GM21528 (cell line): ENCODE measurements at regions not wholly inside any gene's neighbourhood (a gene's known extent, or its start where the extent isn't known, plus 50 kb on each side); places are given as distances from the start of the nearest gene placed in this dataset.

Source experiments
- ATAC-seq: cut with Tn5 transposase; IDR thresholded peaks from one replicate; pipeline ENCODE4 v1.9.1; 2021; ENCODE audit warnings: mild to moderate bottlenecking, moderate library complexity; ENCODE audit not compliant: unreplicated experiment, low FRiP score

GRCh38 chr1:65658122-65658521, 134.6 kb upstream of the PDE4B start:
- ATAC-seq, result no peak

DNA sequence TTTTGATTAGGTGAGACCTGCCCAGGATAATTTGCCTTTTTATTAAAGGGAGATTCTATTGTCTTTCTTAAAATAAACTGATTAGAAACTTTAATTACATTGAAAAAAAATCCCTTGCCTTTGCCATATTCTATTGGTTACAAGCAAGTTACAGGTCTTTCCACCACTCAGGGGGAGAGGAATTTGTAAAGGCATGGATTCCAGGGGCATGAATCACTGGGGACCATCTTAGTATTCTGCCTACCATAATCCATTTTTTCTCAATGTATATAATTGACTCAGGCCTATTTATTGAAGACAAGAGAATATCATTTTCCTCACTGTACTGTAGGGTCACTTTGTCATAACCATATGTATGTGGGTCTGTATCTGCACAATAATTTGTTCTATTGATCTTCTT, 124.3 kb upstream of the PDE4B start:
- ATAC-seq, result no peak

GRCh38 chr1:65670518-65670917, 122.2 kb upstream of the PDE4B start:
- no peak for ATAC-seq

GRCh38 chr1:65674522-65674921, 118.2 kb upstream of the PDE4B start:
- no peak for ATAC-seq

DNA sequence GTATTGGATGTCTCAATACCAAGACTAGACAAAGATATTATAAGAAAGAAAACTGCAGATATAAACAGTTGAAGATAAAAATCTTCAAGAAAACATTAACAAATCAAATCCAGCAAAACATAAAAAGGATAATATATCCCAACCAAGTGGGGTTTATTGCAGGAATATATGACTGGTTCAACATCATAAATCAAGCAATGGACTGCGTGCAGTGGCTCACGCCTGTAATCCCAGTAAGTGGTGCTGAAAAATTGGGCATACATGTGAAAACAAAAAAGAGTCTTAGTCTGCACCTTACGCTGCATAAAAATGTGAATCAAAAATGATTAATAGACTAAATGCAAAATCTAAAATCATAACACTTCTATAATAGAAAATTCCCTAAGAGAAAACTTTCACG, 112.9 kb upstream of the PDE4B start:
- ATAC-seq, result no peak

GRCh38 chr1:65681096-65681495, 111.6 kb upstream of the PDE4B start:
- no peak for ATAC-seq

GRCh38 chr1:65687428-65688214, 105.1 kb upstream of the PDE4B start:
- ATAC-seq, result peak; percentile 93

GRCh38 chr1:65688215-65688566, 104.5 kb upstream of the PDE4B start:
- ATAC-seq, result no peak

- no peak for ATAC-seq
Measured at GRCh38 chr1:65688848-65689247, 103.8 kb upstream of the PDE4B start.

- ATAC-seq, result no peak
Measured at GRCh38 chr1:65691152-65691900, 101.4 kb upstream of the PDE4B start.

GRCh38 chr1:65691972-65692371, 100.7 kb upstream of the PDE4B start:
- no peak for ATAC-seq

GRCh38 chr1:65694126-65694525, 98.6 kb upstream of the PDE4B start:
- ATAC-seq, result no peak

GRCh38 chr1:65694933-65695332, 97.8 kb upstream of the PDE4B start:
- no peak for ATAC-seq

DNA sequence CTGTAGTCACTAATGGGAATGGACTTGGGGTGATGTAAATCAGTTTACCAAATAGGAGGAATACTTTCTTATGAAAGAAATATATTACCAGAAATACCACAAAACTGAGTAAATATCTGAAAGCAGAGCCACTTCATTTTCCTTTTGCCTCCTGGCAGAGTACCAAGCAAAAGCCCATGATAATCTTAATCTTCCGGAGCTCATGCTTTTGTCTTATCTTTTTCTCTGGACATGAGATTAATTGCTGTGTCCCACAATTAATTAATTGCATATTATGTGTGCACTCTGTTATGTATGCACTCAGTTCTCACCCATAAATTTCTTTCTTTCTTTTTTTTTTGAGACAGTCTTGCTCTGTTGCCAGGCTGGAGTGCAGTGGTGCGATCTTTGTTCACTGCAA, 94.1 kb upstream of the PDE4B start:
- ATAC-seq, result no peak

GRCh38 chr1:65703853-65704252, 88.8 kb upstream of the PDE4B start:
- peak; percentile 64 for ATAC-seq

DNA sequence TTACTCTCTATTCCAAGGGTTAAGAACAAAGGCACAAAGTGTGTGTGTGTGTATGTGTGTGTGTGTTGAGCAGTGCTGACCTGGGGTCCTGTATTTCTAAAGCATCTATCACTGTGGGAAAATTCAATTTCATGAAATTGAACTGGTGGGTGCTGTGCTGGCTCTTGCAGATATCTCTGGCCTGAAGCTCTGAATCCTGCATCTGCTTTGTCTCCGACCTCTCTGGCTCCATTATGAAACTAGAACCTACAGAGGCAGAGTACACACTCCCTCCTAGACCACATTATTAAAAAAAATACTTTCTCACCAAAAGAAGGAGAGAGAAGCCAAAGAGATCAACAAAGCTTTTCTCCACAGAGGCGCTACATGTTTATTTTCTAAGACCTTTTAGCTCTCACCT, 88.4 kb upstream of the PDE4B start:
- ATAC-seq, result no peak

DNA sequence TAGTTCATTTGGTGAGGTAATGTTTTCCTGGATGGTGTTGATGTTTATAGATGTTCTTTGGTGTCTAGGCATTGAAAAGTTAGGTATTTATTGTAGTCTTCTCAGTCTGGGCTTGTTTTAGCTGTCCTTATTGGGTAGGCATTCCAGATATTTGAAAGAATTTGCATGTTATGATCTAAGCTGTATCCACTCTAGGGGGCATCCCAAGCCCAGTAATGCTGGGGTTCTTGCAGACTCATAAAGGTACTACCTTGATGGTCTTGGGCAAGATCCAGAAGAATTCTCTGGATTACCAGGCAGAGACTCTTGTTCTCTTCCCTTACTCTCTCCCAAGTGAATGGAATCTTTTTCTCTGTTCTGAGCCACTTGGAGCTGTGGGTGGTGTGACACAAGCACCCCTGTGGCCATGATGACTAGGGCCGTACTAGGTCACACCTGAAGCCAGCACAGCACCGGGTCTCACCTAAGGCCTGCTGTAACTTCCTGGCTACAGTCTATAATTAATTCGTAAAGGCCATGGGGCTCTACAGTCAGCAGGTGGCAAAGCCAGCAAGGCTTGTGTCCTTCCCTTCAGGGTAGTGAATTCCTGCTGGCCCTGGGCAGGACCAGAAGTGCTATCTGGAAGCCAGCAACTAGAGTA, 74.8 kb upstream of the PDE4B start:
- ATAC-seq, result no peak

DNA sequence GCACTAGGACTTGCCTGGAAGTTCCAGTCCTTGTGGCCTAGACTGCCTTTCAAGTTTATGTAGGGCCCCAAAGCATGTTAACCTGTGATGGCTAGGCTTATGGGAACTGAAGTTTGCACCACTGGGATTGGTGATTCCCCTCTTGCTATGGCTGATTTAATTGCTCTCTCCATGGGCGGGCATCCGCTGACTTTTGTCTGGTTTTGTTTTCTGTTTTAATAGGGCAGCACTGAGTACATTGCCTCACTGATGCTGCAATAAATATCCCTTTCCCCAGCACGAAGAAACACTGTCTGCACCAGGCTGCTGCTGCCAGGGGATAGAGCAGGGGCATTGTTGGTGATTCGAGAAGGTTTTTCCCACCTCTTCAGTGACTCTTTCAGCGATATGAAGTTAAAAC, 73.3 kb upstream of the PDE4B start:
- ATAC-seq, result no peak

DNA sequence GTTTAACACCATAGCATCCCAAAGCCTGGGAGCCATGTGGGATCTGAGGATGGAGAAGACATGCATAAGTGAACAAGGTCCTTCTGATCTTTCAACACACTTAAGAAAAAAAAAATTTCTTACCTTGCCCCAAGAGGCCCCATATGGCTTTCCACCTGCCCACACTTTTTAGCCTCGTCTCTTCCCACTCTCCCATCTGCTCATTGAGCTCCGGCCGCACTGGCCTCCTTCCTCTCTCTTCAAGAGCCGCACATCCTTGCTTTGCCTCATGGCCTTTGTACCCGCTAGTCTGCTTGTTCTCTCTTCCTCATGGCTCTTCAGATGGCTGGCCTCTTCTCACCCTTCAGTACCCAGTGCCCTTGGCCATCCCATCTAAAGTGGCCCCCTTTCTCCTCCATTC, 70.2 kb upstream of the PDE4B start:
- ATAC-seq, result no peak

GRCh38 chr1:65724151-65724550, 68.5 kb upstream of the PDE4B start:
- ATAC-seq, result no peak

DNA sequence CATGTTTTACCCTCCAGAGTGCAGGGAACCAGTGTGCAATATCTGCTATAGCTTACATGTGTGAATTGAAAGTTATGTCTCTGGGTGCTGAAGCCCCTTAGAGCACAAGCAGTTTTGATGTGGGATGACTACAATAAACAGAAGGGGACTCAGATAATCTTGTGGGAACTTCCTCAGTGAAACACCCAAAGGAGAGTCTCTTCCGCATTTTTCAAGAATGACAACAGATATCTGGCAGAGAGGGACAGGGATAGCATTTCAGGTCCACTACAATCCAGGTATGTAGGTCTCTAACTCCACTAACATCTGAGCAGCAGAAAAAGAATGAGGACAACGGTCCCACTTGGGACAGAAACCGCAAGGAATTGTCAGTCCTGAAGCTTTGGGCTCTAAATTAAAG, 67.6 kb upstream of the PDE4B start:
- ATAC-seq, result no peak

- ATAC-seq, result no peak
Measured at GRCh38 chr1:65728504-65728903, 64.2 kb upstream of the PDE4B start.
